ENCODE measurements at regions not wholly inside any gene's neighbourhood (a gene's known extent, or its start where the extent isn't known, plus 50 kb on each side); places are given as distances from the start of the nearest gene placed in this dataset.

DNA sequence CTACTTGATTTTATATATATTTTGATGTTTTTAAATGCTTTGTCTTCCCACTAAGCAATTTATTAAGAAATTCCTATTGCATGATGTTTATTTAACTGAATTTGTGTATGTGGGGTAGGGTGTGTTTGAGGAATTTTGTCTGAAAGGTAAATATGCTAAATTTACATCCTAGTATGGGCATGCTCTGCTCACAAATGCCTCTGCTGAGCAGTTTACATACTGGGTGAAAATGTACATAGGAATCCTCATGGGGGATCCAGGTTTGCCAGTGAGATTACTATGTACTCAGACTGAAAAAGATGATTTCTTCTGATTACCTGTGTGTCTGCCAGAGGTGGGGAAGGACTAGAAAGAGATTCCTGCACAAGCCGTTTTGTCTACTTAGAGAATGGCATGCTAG, 126.6 kb downstream of the DISP1 start:
- no peak for TF ChIP-seq CTCF (IDR thresholded peaks at IDR 0.05)
- TF ChIP-seq POLR2A (IDR thresholded peaks at IDR 0.05), result no peak

Measured in thyroid gland (tissue), 4 donors.